ENCODE measurements at regions not wholly inside any gene's neighbourhood (a gene's known extent, or its start where the extent isn't known, plus 50 kb on each side); places are given as distances from the start of the nearest gene placed in this dataset.
"Not testable (repeated sequence)": the region's sequence is repeated elsewhere in the genome, so short reads cannot be mapped to it uniquely, and the experiment has no call there.

- DNase-seq, result no peak
- Mint-ChIP-seq H3K9me3 (no peaks in the 10 kb centered on the region), H3K4me1 (no peaks in the 10 kb centered on the region), H3K27ac (no peak overlapping the region), H3K4me3 (no peak overlapping the region), H3K27me3 (no peaks in the 10 kb centered on the region)
- no peak for ATAC-seq
These were observed 812.6 kb downstream of the ZPLD1 start for GRCh38 chr3:103247459-103247858.

GRCh38 chr3:103254827-103255226 lies 820.0 kb downstream of the ZPLD1 start:
- not testable (repeated sequence) for ATAC-seq, H3K27me3 Mint-ChIP-seq, H3K4me3 Mint-ChIP-seq, H3K9me3 Mint-ChIP-seq, DNase-seq, H3K4me1 Mint-ChIP-seq, H3K27ac Mint-ChIP-seq

GRCh38 chr3:103269287-103269686 lies 834.5 kb downstream of the ZPLD1 start:
- DNase-seq (no peak), ATAC-seq (no peak)
- no peaks in the 10 kb centered on the region for H3K27me3 Mint-ChIP-seq
- H3K27ac Mint-ChIP-seq, result no peak overlapping the region
- no peaks in the 10 kb centered on the region for H3K4me1 Mint-ChIP-seq
- H3K9me3 Mint-ChIP-seq, result peaks cover 7 to 23% of the 10 kb centered on the region in 2 donors
- H3K4me3 Mint-ChIP-seq, result no peak overlapping the region

GRCh38 chr3:103271575-103271974 lies 836.8 kb downstream of the ZPLD1 start:
- H3K4me1 Mint-ChIP-seq, result no peaks in the 10 kb centered on the region
- no peaks in the 10 kb centered on the region for H3K27me3 Mint-ChIP-seq
- DNase-seq (no peak), ATAC-seq (no peak)
- H3K9me3 Mint-ChIP-seq, result peaks cover 11 to 30% of the 10 kb centered on the region in 2 donors
- H3K4me3 Mint-ChIP-seq, result no peak overlapping the region
- no peak overlapping the region for H3K27ac Mint-ChIP-seq

- H3K27me3 Mint-ChIP-seq, result no peaks in the 10 kb centered on the region
- no peak overlapping the region for H3K27ac Mint-ChIP-seq
- H3K4me1 Mint-ChIP-seq, result no peaks in the 10 kb centered on the region
- H3K9me3 Mint-ChIP-seq, result peaks cover 0 to 4% of the 10 kb centered on the region in 2 donors
- H3K4me3 Mint-ChIP-seq, result no peak overlapping the region
- DNase-seq (no peak), ATAC-seq (no peak)
These were observed 861.3 kb downstream of the ZPLD1 start for GRCh38 chr3:103295974-103296570.

GRCh38 chr3:103297502-103297901 lies 862.7 kb downstream of the ZPLD1 start:
- not testable (repeated sequence) for H3K4me1 Mint-ChIP-seq, DNase-seq, H3K27ac Mint-ChIP-seq, ATAC-seq, H3K4me3 Mint-ChIP-seq, H3K27me3 Mint-ChIP-seq
- peaks cover 0 to 14% of the 10 kb centered on the region in 2 donors for H3K9me3 Mint-ChIP-seq

- Mint-ChIP-seq H3K4me1 (no peaks in the 10 kb centered on the region), H3K9me3 (peaks cover 0 to 17% of the 10 kb centered on the region in 2 donors), H3K4me3 (no peak overlapping the region), H3K27me3 (no peaks in the 10 kb centered on the region), H3K27ac (no peak overlapping the region)
- ATAC-seq, result no peak
- no peak for DNase-seq
These were observed 871.3 kb downstream of the ZPLD1 start for GRCh38 chr3:103306104-103306503.

GRCh38 chr3:103308921-103309320 lies 874.1 kb downstream of the ZPLD1 start:
- DNase-seq, result no peak
- no peaks in the 10 kb centered on the region for H3K9me3 Mint-ChIP-seq
- H3K4me1 Mint-ChIP-seq, result no peaks in the 10 kb centered on the region
- no peak for ATAC-seq
- H3K4me3 Mint-ChIP-seq, result no peak overlapping the region
- no peak overlapping the region for H3K27ac Mint-ChIP-seq
- no peaks in the 10 kb centered on the region for H3K27me3 Mint-ChIP-seq

GRCh38 chr3:103319912-103320311 lies 885.1 kb downstream of the ZPLD1 start:
- H3K9me3 Mint-ChIP-seq, result peaks cover 0 to 3% of the 10 kb centered on the region in 2 donors
- no peaks in the 10 kb centered on the region for H3K27me3 Mint-ChIP-seq
- ATAC-seq, result no peak

GRCh38 chr3:103337179-103337845 lies 902.5 kb downstream of the ZPLD1 start:
- H3K9me3 Mint-ChIP-seq, result peaks cover 0 to 1% of the 10 kb centered on the region in 2 donors
- H3K27ac Mint-ChIP-seq, result no peak overlapping the region
- H3K27me3 Mint-ChIP-seq, result no peaks in the 10 kb centered on the region
- DNase-seq (no peak), ATAC-seq (no peak)
- H3K4me3 Mint-ChIP-seq, result no peak overlapping the region
- no peaks in the 10 kb centered on the region for H3K4me1 Mint-ChIP-seq

More at GRCh38 chr3:103319912-103320311, 885.1 kb downstream of the ZPLD1 start:
- Mint-ChIP-seq H3K4me3 (no peak overlapping the region), H3K4me1 (no peaks in the 10 kb centered on the region), H3K27ac (no peak overlapping the region)
- DNase-seq, result no peak

GRCh38 chr3:103341078-103341606 lies 906.3 kb downstream of the ZPLD1 start:
- no peak overlapping the region for H3K4me3 Mint-ChIP-seq
- no peak overlapping the region for H3K27ac Mint-ChIP-seq
- ATAC-seq, result no peak
- peaks cover 4 to 6% of the 10 kb centered on the region in 2 donors for H3K9me3 Mint-ChIP-seq
- DNase-seq, result no peak
- no peaks in the 10 kb centered on the region for H3K4me1 Mint-ChIP-seq
- no peaks in the 10 kb centered on the region for H3K27me3 Mint-ChIP-seq

GRCh38 chr3:103342205-103342731 lies 907.5 kb downstream of the ZPLD1 start:
- Mint-ChIP-seq H3K27me3 (no peaks in the 10 kb centered on the region), H3K4me1 (no peaks in the 10 kb centered on the region), H3K4me3 (no peak overlapping the region), H3K9me3 (peaks cover 4 to 6% of the 10 kb centered on the region in 2 donors), H3K27ac (no peak overlapping the region)
- ATAC-seq (no peak), DNase-seq (no peak)

- Mint-ChIP-seq H3K9me3 (no peaks in the 10 kb centered on the region), H3K4me1 (no peaks in the 10 kb centered on the region), H3K27me3 (no peaks in the 10 kb centered on the region), H3K27ac (no peak overlapping the region), H3K4me3 (no peak overlapping the region)
- ATAC-seq, result no peak
- no peak for DNase-seq
These were observed 914.9 kb downstream of the ZPLD1 start for GRCh38 chr3:103349760-103350159.

- H3K4me3 Mint-ChIP-seq, result no peak overlapping the region
- DNase-seq (no peak), ATAC-seq (no peak)
- no peaks in the 10 kb centered on the region for H3K4me1 Mint-ChIP-seq
- no peak overlapping the region for H3K27ac Mint-ChIP-seq
- H3K27me3 Mint-ChIP-seq, result no peaks in the 10 kb centered on the region
- no peaks in the 10 kb centered on the region for H3K9me3 Mint-ChIP-seq
These were observed 930.7 kb downstream of the ZPLD1 start for GRCh38 chr3:103365467-103365866.

GRCh38 chr3:103367481-103367880 lies 932.7 kb downstream of the ZPLD1 start:
- H3K4me1 Mint-ChIP-seq, result no peaks in the 10 kb centered on the region
- no peaks in the 10 kb centered on the region for H3K9me3 Mint-ChIP-seq

GRCh38 chr3:103371411-103371810 lies 936.6 kb downstream of the ZPLD1 start:
- Mint-ChIP-seq H3K4me3 (no peak overlapping the region), H3K27me3 (no peaks in the 10 kb centered on the region), H3K4me1 (no peaks in the 10 kb centered on the region), H3K9me3 (no peaks in the 10 kb centered on the region), H3K27ac (no peak overlapping the region)
- ATAC-seq (no peak), DNase-seq (no peak)

More at GRCh38 chr3:103367481-103367880, 932.7 kb downstream of the ZPLD1 start:
- Mint-ChIP-seq H3K27me3 (no peaks in the 10 kb centered on the region), H3K27ac (no peak overlapping the region), H3K4me3 (no peak overlapping the region)
- DNase-seq (no peak), ATAC-seq (no peak)
